HFF-Myc (cell line): ENCODE measurements at regions not wholly inside any gene's neighbourhood (a gene's known extent, or its start where the extent isn't known, plus 50 kb on each side); places are given as distances from the start of the nearest gene placed in this dataset.

ENCODE experiments used
- DNase-seq: peaks from one replicate; pipeline ENCODE4 v3.0.0-alpha.2; 2011; ENCODE audit warnings: low read depth; ENCODE audit errors: extremely low read depth
- H3K4me3 ChIP-seq: replicated peaks from 2 replicates; pipeline ENCODE4 v1.5.1; 2011; ENCODE audit warnings: low read depth, mild to moderate bottlenecking, control low read depth, low read length
- CTCF ChIP-seq: IDR thresholded peaks from 2 replicates; pipeline ENCODE4 v1.5.1; 2012; ENCODE audit warnings: mild to moderate bottlenecking, low read depth, low read length, control low read depth; ENCODE audit errors: missing control alignments

- H3K4me3 ChIP-seq, result no peak overlapping the region
- TF ChIP-seq CTCF, result no peak
- DNase-seq, result no peak
Measured at GRCh38 chr20:53683506-53683905, 89.9 kb upstream of the ZNF217 start.

GRCh38 chr20:53681352-53682212 is 87.9 kb upstream of the ZNF217 start:
- no peak overlapping the region for H3K4me3 ChIP-seq
- no peak for TF ChIP-seq CTCF
- DNase-seq, result no peak

GRCh38 chr20:53679597-53680309 is 86.1 kb upstream of the ZNF217 start:
- no peak overlapping the region for H3K4me3 ChIP-seq
- DNase-seq, result no peak
- no peak for TF ChIP-seq CTCF

- no peak for DNase-seq
- TF ChIP-seq CTCF, result no peak
- no peak overlapping the region for H3K4me3 ChIP-seq
Measured at GRCh38 chr20:53678990-53679596, 85.5 kb upstream of the ZNF217 start.

GRCh38 chr20:53678315-53678989 is 84.8 kb upstream of the ZNF217 start:
- TF ChIP-seq CTCF, result no peak
- DNase-seq, result no peak
- H3K4me3 ChIP-seq, result no peak overlapping the region

GRCh38 chr20:53677447-53678314 is 84.0 kb upstream of the ZNF217 start:
- no peak for DNase-seq
- H3K4me3 ChIP-seq, result no peak overlapping the region
- no peak for TF ChIP-seq CTCF
